H1 (cell line): ENCODE measurements at regions not wholly inside any gene's neighbourhood (a gene's known extent, or its start where the extent isn't known, plus 50 kb on each side); places are given as distances from the start of the nearest gene placed in this dataset.

ENCODE experiments used
- CTCF ChIA-PET: fragments of 300-600 bp; sonication (Branson Sonifier 250); formaldehyde crosslinking; loops from one replicate; lab custom pipeline; 2021; ENCODE audit not compliant: partially characterized antibody; lab: Charles Lee
- POLR2A ChIA-PET: fragments of 300-600 bp; sonication (Branson Sonifier 250); formaldehyde crosslinking; loops from one replicate; lab custom pipeline; 2021; ENCODE audit warnings: inconsistent platforms; ENCODE audit not compliant: partially characterized antibody; lab: Charles Lee
- DNase-seq, 2 experiments: peaks; one replicate each; pipeline versions ENCODE4 v3.0.0 to v3.0.0-alpha.2; 2010 to 2022; ENCODE audit warnings: low spot score in 2 of 2, low read depth in 1 of 2, mixed read lengths in 1 of 2
- FAIRE-seq: peaks from 2 replicates; lab custom pipeline; 2011; peaks lifted over from hg19 to GRCh38; lab: Jason Lieb, UNC
- H2AFZ ChIP-seq: 2 replicates; pipeline ENCODE4 v1.8.1; 2012; ENCODE audit warnings: low read length, inconsistent platforms
- H2AK5ac ChIP-seq: 2 replicates; pipeline ENCODE4 v1.6.1; 2013; ENCODE audit warnings: low read depth, low read length
- H2BK120ac ChIP-seq: replicated peaks from 2 replicates; pipeline ENCODE3; 2013; ENCODE audit warnings: low read depth, low read length, inconsistent platforms
- H2BK12ac ChIP-seq: 2 replicates; pipeline ENCODE4 v1.6.1; 2013; ENCODE audit warnings: low read depth, low read length
- H2BK15ac ChIP-seq: 2 replicates; pipeline ENCODE4 v1.6.1; 2013; ENCODE audit warnings: low read length
- H2BK20ac ChIP-seq: 2 replicates; pipeline ENCODE4 v1.6.1; 2013; ENCODE audit warnings: low read length
- H2BK5ac ChIP-seq: 2 replicates; pipeline ENCODE4 v1.6.1; 2013; ENCODE audit warnings: low read depth, low read length
- H3K14ac ChIP-seq: 2 replicates; pipeline ENCODE4 v1.6.1; 2013; ENCODE audit warnings: inconsistent platforms; ENCODE audit not compliant: insufficient read length
- H3K18ac ChIP-seq: 2 replicates; pipeline ENCODE4 v1.6.1; 2013; ENCODE audit warnings: low read length; ENCODE audit errors: extremely low read depth
- H3K23ac ChIP-seq: 2 replicates; pipeline ENCODE4 v1.6.1; 2013; ENCODE audit warnings: inconsistent platforms; ENCODE audit not compliant: insufficient read length
- H3K23me2 ChIP-seq: 2 replicates; pipeline ENCODE4 v1.6.1; 2013; ENCODE audit warnings: low read depth, low read length
- H3K27ac ChIP-seq: 2 replicates; pipeline ENCODE4 v1.6.1; 2011; ENCODE audit warnings: low read depth, low read length, inconsistent platforms
- H3K27me3 ChIP-seq, 4 experiments: replicated peaks in 1 of 4; 1 replicate in 1 of 4; 2 replicates in 3 of 4; pipeline versions ENCODE4 v1.6.1 to v1.8.1; 2011 to 2013; ENCODE audit warnings: low read length in 3 of 4, mild to moderate bottlenecking in 3 of 4, inconsistent platforms in 2 of 4, mixed read lengths in 2 of 4, moderate library complexity in 1 of 4; ENCODE audit not compliant: control insufficient read depth in 3 of 4, insufficient read depth in 3 of 4; ENCODE audit errors: extremely low read depth in 1 of 4
- H3K36me3 ChIP-seq, 4 experiments: 2 replicates each; pipeline versions ENCODE4 v1.6.1 to v1.8.1; 2011 to 2013; ENCODE audit warnings: mild to moderate bottlenecking in 4 of 4, low read length in 3 of 4, moderate library complexity in 2 of 4, control low read depth in 1 of 4, inconsistent platforms in 1 of 4; ENCODE audit not compliant: insufficient read depth in 4 of 4, control insufficient read depth in 2 of 4
- H3K4ac ChIP-seq: replicated peaks from 2 replicates; pipeline ENCODE3; 2013; ENCODE audit warnings: low read length, low read depth, mixed read lengths, inconsistent platforms; ENCODE audit not compliant: insufficient read length
- H3K4me1 ChIP-seq, 4 experiments: replicated peaks in 1 of 4; 1 replicate in 1 of 4; 2 replicates in 3 of 4; pipeline versions ENCODE4 v1.6.1 to v1.8.1; 2011 to 2013; ENCODE audit warnings: low read length in 3 of 4, inconsistent platforms in 2 of 4, mixed read lengths in 1 of 4; ENCODE audit not compliant: insufficient read depth in 4 of 4, control insufficient read depth in 3 of 4
- H3K4me2 ChIP-seq, 2 experiments: 2 replicates each; pipeline versions ENCODE4 v1.6.1 to v1.8.1; 2011 to 2013; ENCODE audit warnings: low read depth in 2 of 2, low read length in 2 of 2, control low read depth in 1 of 2, inconsistent platforms in 1 of 2, mild to moderate bottlenecking in 1 of 2; ENCODE audit not compliant: insufficient read depth in 1 of 2
- H3K4me3 ChIP-seq, 4 experiments: fragments of 200-600, 300-600 bp in 1 of 4; sonication (generic), shearing (Covaris generic), sonication (Bioruptor Twin) in 1 of 4; 2 replicates each; pipeline versions ENCODE4 v1.5.1 to v1.8.1; 2011 to 2016; ENCODE audit warnings: low read length in 4 of 4, low read depth in 3 of 4, control low read depth in 2 of 4, inconsistent platforms in 2 of 4, mild to moderate bottlenecking in 2 of 4, mixed read lengths in 1 of 4, moderate library complexity in 1 of 4; ENCODE audit not compliant: insufficient read depth in 2 of 4; ENCODE audit errors: extremely low read depth in 1 of 4
- H3K56ac ChIP-seq: replicated peaks from 2 replicates; pipeline ENCODE3; 2013; ENCODE audit warnings: low read depth, mild to moderate bottlenecking, mixed read lengths, low read length, inconsistent platforms; ENCODE audit not compliant: insufficient read length
- H3K79me1 ChIP-seq: 2 replicates; pipeline ENCODE4 v1.6.1; 2013; ENCODE audit warnings: low read depth, low read length, control low read depth
- H3K79me2 ChIP-seq, 2 experiments: 2 replicates each; pipeline versions ENCODE4 v1.6.1 to v1.8.1; 2012 to 2013; ENCODE audit warnings: low read length in 2 of 2, mild to moderate bottlenecking in 2 of 2, inconsistent platforms in 1 of 2; ENCODE audit not compliant: insufficient read depth in 2 of 2, control insufficient read depth in 1 of 2
- H3K9ac ChIP-seq, 4 experiments: replicated peaks in 1 of 4; 1 replicate in 1 of 4; 2 replicates in 3 of 4; pipeline versions ENCODE4 v1.6.1 to v1.8.1; 2011 to 2013; ENCODE audit warnings: low read depth in 3 of 4, low read length in 3 of 4, control low read depth in 2 of 4, mild to moderate bottlenecking in 2 of 4, moderate library complexity in 2 of 4, inconsistent platforms in 1 of 4; ENCODE audit errors: extremely low read depth in 1 of 4
- H3K9me3 ChIP-seq, 2 experiments: 2 replicates each; pipeline versions ENCODE4 v1.6.1 to v1.8.1; 2012 to 2013; ENCODE audit warnings: mild to moderate bottlenecking in 2 of 2, moderate library complexity in 2 of 2, control low read depth in 1 of 2, inconsistent platforms in 1 of 2, low read depth in 1 of 2, low read length in 1 of 2, mixed read lengths in 1 of 2; ENCODE audit not compliant: insufficient read depth in 2 of 2
- H4K20me1 ChIP-seq, 2 experiments: replicated peaks in 1 of 2; 2 replicates each; pipeline versions ENCODE3 to v1.8.1; 2011 to 2013; ENCODE audit warnings: inconsistent platforms in 2 of 2, low read length in 2 of 2, mild to moderate bottlenecking in 1 of 2; ENCODE audit not compliant: insufficient read depth in 2 of 2, control insufficient read depth in 1 of 2
- H4K5ac ChIP-seq: 2 replicates; pipeline ENCODE4 v1.6.1; 2013; ENCODE audit warnings: low read length, low read depth, mixed read lengths, inconsistent platforms; ENCODE audit not compliant: insufficient read length
- H4K8ac ChIP-seq: 2 replicates; pipeline ENCODE4 v1.8.0; 2013; ENCODE audit warnings: mild to moderate bottlenecking, moderate library complexity, low read length, inconsistent platforms; ENCODE audit not compliant: insufficient read depth; ENCODE audit errors: extremely low read depth
- H4K91ac ChIP-seq: replicated peaks from 2 replicates; pipeline ENCODE3; 2013; ENCODE audit warnings: low read length, mixed read lengths, inconsistent platforms; ENCODE audit not compliant: insufficient read length
- BACH1 ChIP-seq: IDR thresholded peaks from 2 replicates; pipeline ENCODE4 v1.6.1; 2012; ENCODE audit warnings: low read length, improper control_type of control experiment
- CTCF ChIP-seq, 3 experiments: IDR thresholded peaks; 1 replicate in 2 of 3; 2 replicates in 1 of 3; pipeline versions ENCODE4 v1.5.1 to v1.6.1; 2011; ENCODE audit warnings: low read length in 3 of 3, mild to moderate bottlenecking in 3 of 3, inconsistent platforms in 2 of 3, low read depth in 1 of 3, moderate library complexity in 1 of 3; ENCODE audit not compliant: insufficient read depth in 1 of 3; ENCODE audit errors: control extremely low read depth in 1 of 3
- EZH2 ChIP-seq: fragments of 200-600 bp; sonication (generic); IDR thresholded peaks from 2 replicates; pipeline ENCODE4 v1.7.1; 2012; ENCODE audit warnings: low read depth, mild to moderate bottlenecking, moderate library complexity, low read length, inconsistent platforms; ENCODE audit not compliant: severe bottlenecking
- JUN ChIP-seq: IDR thresholded peaks from 2 replicates; pipeline ENCODE4 v1.6.1; 2011; ENCODE audit warnings: low read depth, mild to moderate bottlenecking, improper control_type of control experiment, low read length
- KDM1A ChIP-seq: fragments of 200-600, 300-600 bp; sonication (generic); IDR thresholded peaks from 2 replicates; pipeline ENCODE4 v1.7.1; 2016; ENCODE audit warnings: mild to moderate bottlenecking, low read length, borderline replicate concordance
- RAD21 ChIP-seq, 2 experiments: IDR thresholded peaks in 1 of 2; conservative IDR thresholded peaks in 1 of 2; 2 replicates each; pipeline ENCODE4 v1.6.1; 2011; ENCODE audit warnings: low read depth in 2 of 2, low read length in 2 of 2, improper control_type of control experiment in 1 of 2, inconsistent platforms in 1 of 2, mild to moderate bottlenecking in 1 of 2, moderate library complexity in 1 of 2
- WGBS, 2 experiments: shearing (Covaris generic) in 1 of 2; methylation state at CpG; one replicate each; pipeline versions ENCODE4 v1.1.6 to v1.1.7; 2013 to 2015; ENCODE audit warnings: low lambda C conversion rate in 2 of 2, mixed read lengths in 2 of 2, inconsistent platforms in 1 of 2, low coverage in 1 of 2, missing lambda C conversion rate in 1 of 2; ENCODE audit not compliant: insufficient replicate concordance in 2 of 2, insufficient coverage in 1 of 2, insufficient read length in 1 of 2; ENCODE audit errors: extremely low coverage in 1 of 2, missing lambda C conversion rate in 1 of 2; 5-methylcytosine and 5-hydroxymethylcytosine counted together

- Histone ChIP-seq H4K8ac (no peak overlapping the region; the same call in 1 of the 2 replicates), H3K27ac (no peak overlapping the region), H2BK20ac (no peak overlapping the region), H3K4me1 (0 out of 7 replicates have a peak, but pooled peaks cover 0 to 2% (median 0%) of the 10 kb centered on the region in 4 experiments), H3K4ac (no peak overlapping the region), H2BK120ac (no peak overlapping the region), H2AFZ (peak overlapping the region; percentile 88), H2BK15ac (peak overlapping the region; percentile 29; the same call in 1 of the 2 replicates), H3K56ac (no peak overlapping the region), H3K36me3 (no peaks in the 10 kb centered on the region), H4K91ac (no peak overlapping the region), H2BK12ac (no peak overlapping the region), H3K18ac (no peak overlapping the region), H3K79me1 (no peaks in the 10 kb centered on the region), H3K27me3 (no peaks in the 10 kb centered on the region), H3K9me3 (no peaks in the 10 kb centered on the region), H3K4me2 (no peak overlapping the region), H4K20me1 (no peaks in the 10 kb centered on the region), H3K9ac (no peak overlapping the region), H3K4me3 (no peak overlapping the region), H2AK5ac (no peak overlapping the region), H3K23me2 (no peaks in the 10 kb centered on the region), H3K79me2 (no peaks in the 10 kb centered on the region), H4K5ac (no peak overlapping the region), H3K23ac (no peak overlapping the region), H2BK5ac (no peak overlapping the region), H3K14ac (no peak overlapping the region)
- no peak for TF ChIP-seq BACH1
- no peak for TF ChIP-seq KDM1A
- no peak for TF ChIP-seq JUN
- TF ChIP-seq CTCF (IDR thresholded peaks at IDR 0.05; ENCODE audit: control extremely low read depth in 1 of 3, insufficient read depth in 1 of 3, low read depth in 1 of 3, low read length in 3 of 3): peak; percentile 14 to 20 (median 18); a peak in 3 of 4 replicates
- no peak for TF ChIP-seq EZH2
- peak; percentile 60 to 67 for TF ChIP-seq RAD21 (IDR thresholded peaks at IDR 0.05 in 1 of 2, conservative IDR thresholded peaks at IDR 0.05 in 1 of 2; ENCODE audit: low read depth in 2 of 2, low read length in 2 of 2)
- WGBS, 2 experiments: 95% methylated on average over 3 of the region's 4 CpGs; no CpG with 5 or more reads in 1 of the 2 experiments
- POLR2A ChIA-PET: no interaction called here
- FAIRE-seq: no peak
- CTCF ChIA-PET: interaction anchor here (0.6 to 1.0 kb wide), 4 partner anchors 17 to 363 kb away, joined by 3 read pairs; no protein-coding TSS in a partner anchor
- no peak for DNase-seq
Observed at GRCh38 chr7:119572132-119572531, 700.8 kb upstream of the KCND2 start.
